ENCODE measurements at regions not wholly inside any gene's neighbourhood (a gene's known extent, or its start where the extent isn't known, plus 50 kb on each side); places are given as distances from the start of the nearest gene placed in this dataset.

GRCh38 chr3:135758961-135759360 is 206.6 kb upstream of the PPP2R3A start:
- H3K4ac ChIP-seq (ENCODE audit: low read depth, low read length): no peak overlapping the region
- H2BK5ac ChIP-seq (ENCODE audit: low read depth, low read length, poor library complexity, severe bottlenecking): no peak overlapping the region
- intact Hi-C loops (cut with micrococcal nuclease) (no loop called here), dilution Hi-C loops (cut with HindIII; ENCODE audit: low sequenced_read_pairs, unreplicated experiment) (no loop called here), in situ Hi-C loops (cut with MboI; ENCODE audit: low sequenced_read_pairs) (no loop called here)
- no peaks in the 10 kb centered on the region for H3K79me1 ChIP-seq (ENCODE audit: low read depth in 1 of 2, low read length in 2 of 2)
- no peaks in the 10 kb centered on the region for H3K36me3 ChIP-seq (ENCODE audit: control insufficient read depth, insufficient read depth, low read length)
- H4K5ac ChIP-seq (ENCODE audit: low read depth, low read length): no peak overlapping the region
- POLR2A ChIA-PET (ENCODE audit: unreplicated experiment): no interaction called here
- no peak overlapping the region for H3K4me3 ChIP-seq (ENCODE audit: insufficient read depth, low read depth, low read length)
- no peaks in the 10 kb centered on the region for H3K9me3 ChIP-seq (ENCODE audit: control insufficient read depth, insufficient read depth, low read length)
- TF ChIP-seq FOS (IDR thresholded peaks at IDR 0.05; ENCODE audit: low read depth, low read length) (no peak), CHD1 (IDR thresholded peaks at IDR 0.05; ENCODE audit: low read depth, low read length) (no peak), RAD21 (IDR thresholded peaks at IDR 0.05; ENCODE audit: low read length) (no peak), POLR2A (IDR thresholded peaks at IDR 0.05; ENCODE audit: low read depth, low read length) (no peak), MAZ (IDR thresholded peaks at IDR 0.05; ENCODE audit: borderline replicate concordance, low read depth, low read length) (no peak), RCOR1 (IDR thresholded peaks at IDR 0.05; ENCODE audit: insufficient replicate concordance, low read length) (no peak), SMC3 (IDR thresholded peaks at IDR 0.05; ENCODE audit: low read depth, low read length) (no peak), USF2 (IDR thresholded peaks at IDR 0.05; ENCODE audit: low read depth, low read length) (no peak)
- H2AFZ ChIP-seq (replicated peaks; ENCODE audit: low read length, poor library complexity): no peak overlapping the region
- H3K56ac ChIP-seq (ENCODE audit: extremely low read depth, insufficient read depth, low read length): no peak overlapping the region
- H3K23ac ChIP-seq (ENCODE audit: low read depth, low read length): no peak overlapping the region
- H2BK15ac ChIP-seq (ENCODE audit: low read depth, low read length): no peak overlapping the region
- CTCF ChIA-PET: no interaction called here
- no peak overlapping the region for H3K18ac ChIP-seq (ENCODE audit: low read depth, low read length)
- H2AK5ac ChIP-seq (ENCODE audit: low read depth, low read length): no peak overlapping the region
- ATAC-seq (ENCODE audit: low read depth) (no peak), DNase-seq (no peak)
- no peak overlapping the region for H3K27ac ChIP-seq (ENCODE audit: insufficient read depth, low read length)
- H3K9me1 ChIP-seq (ENCODE audit: insufficient read depth, low read length): no peaks in the 10 kb centered on the region
- no peak overlapping the region for H3K4me2 ChIP-seq (ENCODE audit: low read depth, low read length)
- BruUV-seq (replicated peaks): no TSS peak
- no peak overlapping the region for H2BK20ac ChIP-seq (ENCODE audit: low read depth, low read length)
- no peaks in the 10 kb centered on the region for H4K20me1 ChIP-seq (ENCODE audit: insufficient read depth, low read length)
- no peak overlapping the region for H2AK9ac ChIP-seq (replicated peaks; ENCODE audit: low read depth, low read length, poor library complexity)
- H2BK120ac ChIP-seq (ENCODE audit: low read depth, low read length): no peak overlapping the region
- no peak overlapping the region for H4K91ac ChIP-seq (ENCODE audit: insufficient read depth, low read depth, low read length)
- H4K8ac ChIP-seq (ENCODE audit: low read depth in 2 of 2, low read length in 2 of 2): no peak overlapping the region
- no peaks in the 10 kb centered on the region for H3K27me3 ChIP-seq (ENCODE audit: control insufficient read depth, insufficient read depth, low read length)
- H3K4me1 ChIP-seq (ENCODE audit: control insufficient read depth, insufficient read depth, low read length): no peaks in the 10 kb centered on the region
- no peak overlapping the region for H3K14ac ChIP-seq (replicated peaks; ENCODE audit: low read depth, low read length)
- H3K9ac ChIP-seq (ENCODE audit: low read depth, low read length): no peak overlapping the region
- WGBS, 2 experiments (ENCODE audit: extremely low coverage in 2 of 2, insufficient read length in 1 of 2): no CpG with 5 or more reads among the region's 1 CpG
